HG03064 (cell line): ENCODE measurements at regions not wholly inside any gene's neighbourhood (a gene's known extent, or its start where the extent isn't known, plus 50 kb on each side); places are given as distances from the start of the nearest gene placed in this dataset.
A peak's percentile ranks its signal among the peaks of the same experiment; 100 is the strongest.
"Not testable (repeated sequence)": the region's sequence is repeated elsewhere in the genome, so short reads cannot be mapped to it uniquely, and the experiment has no call there.

ENCODE experiments used
- ATAC-seq: cut with Tn5 transposase; IDR thresholded peaks from one replicate; pipeline ENCODE4 v1.9.1; 2021; ENCODE audit warnings: low read depth; ENCODE audit not compliant: unreplicated experiment

GRCh38 chr6:127406722-127407121, 52.5 kb downstream of the KIAA0408 start:
- ATAC-seq, result not testable (repeated sequence)

GRCh38 chr6:127406122-127406521, 53.1 kb downstream of the KIAA0408 start:
- no peak for ATAC-seq

GRCh38 chr6:127404594-127405178, 54.5 kb downstream of the KIAA0408 start:
- no peak for ATAC-seq

- ATAC-seq, result peak; percentile 81
Observed at GRCh38 chr6:127404133-127404532, 55.1 kb downstream of the KIAA0408 start.

- ATAC-seq, result peak; percentile 88
Observed at GRCh38 chr6:127403636-127404035, 55.6 kb downstream of the KIAA0408 start.

- peak; percentile 28 for ATAC-seq
Observed at GRCh38 chr6:127402890-127403617, 56.1 kb downstream of the KIAA0408 start.

GRCh38 chr6:127397729-127398630, 54.6 kb upstream of the ECHDC1 start:
- ATAC-seq, result no peak

- not testable (repeated sequence) for ATAC-seq
Observed at GRCh38 chr6:127397171-127397597, 53.8 kb upstream of the ECHDC1 start.
